ENCODE measurements at regions not wholly inside any gene's neighbourhood (a gene's known extent, or its start where the extent isn't known, plus 50 kb on each side); places are given as distances from the start of the nearest gene placed in this dataset.

DNA sequence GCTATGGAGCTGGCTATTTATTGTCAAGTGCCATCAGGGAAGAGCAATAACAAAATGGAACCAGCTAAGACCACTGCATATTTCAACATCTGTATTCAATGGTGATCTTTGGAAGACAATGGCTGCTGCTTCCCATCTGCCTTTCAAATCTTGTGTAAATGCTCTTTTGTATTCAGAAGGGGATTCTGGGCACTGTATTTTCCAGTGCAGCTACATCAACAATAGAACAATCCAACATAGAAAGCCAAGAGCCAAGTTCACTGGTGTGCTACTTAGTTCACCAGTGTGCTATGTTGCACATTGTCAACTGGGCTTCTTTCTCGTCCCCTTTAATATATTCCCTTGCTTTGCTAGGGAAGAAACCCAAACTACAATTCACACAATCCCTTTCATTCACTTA, 128.8 kb upstream of the OR4E1 start:
- TF ChIP-seq, protein P1, sequence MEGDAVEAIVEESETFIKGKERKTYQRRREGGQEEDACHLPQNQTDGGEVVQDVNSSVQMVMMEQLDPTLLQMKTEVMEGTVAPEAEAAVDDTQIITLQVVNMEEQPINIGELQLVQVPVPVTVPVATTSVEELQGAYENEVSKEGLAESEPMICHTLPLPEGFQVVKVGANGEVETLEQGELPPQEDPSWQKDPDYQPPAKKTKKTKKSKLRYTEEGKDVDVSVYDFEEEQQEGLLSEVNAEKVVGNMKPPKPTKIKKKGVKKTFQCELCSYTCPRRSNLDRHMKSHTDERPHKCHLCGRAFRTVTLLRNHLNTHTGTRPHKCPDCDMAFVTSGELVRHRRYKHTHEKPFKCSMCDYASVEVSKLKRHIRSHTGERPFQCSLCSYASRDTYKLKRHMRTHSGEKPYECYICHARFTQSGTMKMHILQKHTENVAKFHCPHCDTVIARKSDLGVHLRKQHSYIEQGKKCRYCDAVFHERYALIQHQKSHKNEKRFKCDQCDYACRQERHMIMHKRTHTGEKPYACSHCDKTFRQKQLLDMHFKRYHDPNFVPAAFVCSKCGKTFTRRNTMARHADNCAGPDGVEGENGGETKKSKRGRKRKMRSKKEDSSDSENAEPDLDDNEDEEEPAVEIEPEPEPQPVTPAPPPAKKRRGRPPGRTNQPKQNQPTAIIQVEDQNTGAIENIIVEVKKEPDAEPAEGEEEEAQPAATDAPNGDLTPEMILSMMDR (optimal IDR thresholded peaks at IDR 0.05 in 1 of 3, IDR thresholded peaks at IDR 0.05 in 1 of 3, conservative IDR thresholded peaks at IDR 0.05 in 1 of 3; ENCODE audit: extremely low read depth in 1 of 3, insufficient read depth in 2 of 3, low read length in 3 of 3), result no peak
- no peak for TF ChIP-seq EZH2 (IDR thresholded peaks at IDR 0.05; ENCODE audit: low read length)
